ENCODE measurements at regions not wholly inside any gene's neighbourhood (a gene's known extent, or its start where the extent isn't known, plus 50 kb on each side); places are given as distances from the start of the nearest gene placed in this dataset.
"Not testable (repeated sequence)": the region's sequence is repeated elsewhere in the genome, so short reads cannot be mapped to it uniquely, and the experiment has no call there.

DNA sequence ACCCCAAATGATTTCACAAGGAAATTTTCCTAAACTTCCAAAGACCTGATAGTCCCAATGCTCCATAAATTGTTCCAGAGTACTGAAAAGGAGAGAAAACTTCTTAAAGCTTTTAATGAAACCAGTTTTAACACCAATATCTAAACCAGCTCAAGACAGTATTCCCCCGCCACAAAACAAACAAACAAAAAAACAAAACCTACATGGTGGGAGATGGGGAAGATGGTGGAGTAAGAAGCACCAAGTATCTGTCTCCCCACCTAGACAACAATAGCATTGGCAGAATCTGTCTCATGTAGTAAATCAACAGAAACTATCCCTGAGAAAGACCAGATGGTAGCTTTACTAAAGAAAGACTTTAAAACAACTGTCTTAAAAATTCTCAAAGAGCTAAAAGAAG lies 88.7 kb upstream of the CCT8L2 start:
- not testable (repeated sequence) for H3K79me2 ChIP-seq (ENCODE audit: insufficient read depth, low read length)

DNA sequence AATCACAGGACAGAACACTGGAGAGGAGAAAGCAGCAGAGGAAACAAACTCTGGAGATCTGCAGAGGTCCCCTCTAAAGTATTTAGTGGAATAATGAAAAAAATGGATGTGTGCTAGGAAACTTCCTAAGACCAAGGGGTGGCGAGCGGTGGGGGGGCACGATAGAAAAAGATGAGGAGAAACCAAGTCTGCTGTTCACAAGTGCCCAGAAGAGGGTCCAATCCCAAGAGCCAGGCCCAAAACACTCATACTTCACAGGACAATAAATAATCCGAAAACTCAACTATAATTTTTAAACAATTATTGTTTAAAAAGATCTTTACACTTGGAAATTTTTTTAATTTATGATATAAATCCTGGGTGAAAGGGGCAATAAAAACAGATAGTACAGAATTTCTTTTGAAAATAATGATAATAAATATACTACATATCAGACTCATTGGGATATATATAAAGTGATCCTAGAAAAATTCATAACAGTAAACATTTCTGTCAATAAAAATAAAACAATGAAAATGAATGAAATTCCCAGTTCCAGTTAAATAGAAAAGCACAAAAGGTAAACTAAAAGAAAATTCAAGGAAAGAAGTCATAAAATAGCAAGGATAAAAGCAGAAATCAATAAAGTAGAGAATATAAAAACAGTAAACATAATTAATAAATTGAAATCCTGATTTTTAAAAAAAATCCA lies 87.7 kb upstream of the CCT8L2 start:
- not testable (repeated sequence) for H3K4me2 ChIP-seq (ENCODE audit: low read length)

More for the DNA sequence above, 88.7 kb upstream of the CCT8L2 start:
- not testable (repeated sequence) for H4K20me1 ChIP-seq (ENCODE audit: insufficient read depth, low read length); H3K4me3 ChIP-seq (ENCODE audit: low read depth, low read length, poor library complexity, severe bottlenecking); H3K9me2 ChIP-seq (ENCODE audit: low read depth, low read length); H3K27ac ChIP-seq (ENCODE audit: low read depth, low read length, poor library complexity, severe bottlenecking); H3K36me3 ChIP-seq (ENCODE audit: insufficient read depth, low read length); H3K4me1 ChIP-seq (ENCODE audit: insufficient read depth, low read length, severe bottlenecking); H3K9me3 ChIP-seq (ENCODE audit: low read length); H2AFZ ChIP-seq (ENCODE audit: low read length); H3K9ac ChIP-seq (ENCODE audit: low read length); H3F3A ChIP-seq (ENCODE audit: insufficient read depth, low read length); H3K27me3 ChIP-seq (ENCODE audit: insufficient read depth, low read length); H3K4me2 ChIP-seq (ENCODE audit: low read length)

DNA sequence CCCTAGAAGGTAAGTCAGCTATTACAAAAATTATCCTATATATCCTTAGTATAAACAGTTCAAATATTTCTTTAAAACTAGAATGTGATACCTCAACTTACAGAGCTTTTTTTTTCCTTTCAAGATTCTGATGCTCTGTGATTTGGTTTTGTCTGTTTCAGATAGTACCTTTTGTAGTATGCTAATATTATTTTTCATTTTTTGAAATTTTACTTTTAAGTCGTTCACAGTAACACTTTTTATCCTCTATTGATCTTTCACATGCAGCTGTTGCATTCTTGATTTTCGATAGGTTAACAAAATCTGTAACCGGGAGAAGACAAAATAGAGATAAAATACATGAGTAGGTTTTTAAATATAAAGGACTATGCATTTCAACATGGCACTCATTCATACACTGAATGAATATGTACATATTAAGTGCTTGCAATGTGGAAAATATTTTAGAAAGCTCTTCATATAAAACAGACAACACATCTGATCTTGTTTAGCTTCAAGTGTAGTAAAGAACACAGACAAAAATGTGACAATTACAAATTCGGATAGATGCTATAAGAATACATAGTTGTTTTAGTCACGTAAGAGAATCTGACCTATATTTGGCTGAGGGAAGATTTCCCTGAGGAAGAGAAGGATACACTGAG lies 86.7 kb upstream of the CCT8L2 start:
- not testable (repeated sequence) for H3K4me3 ChIP-seq (ENCODE audit: low read depth, low read length, poor library complexity, severe bottlenecking); H3K9ac ChIP-seq (ENCODE audit: low read length); H3K27ac ChIP-seq (ENCODE audit: low read depth, low read length, poor library complexity, severe bottlenecking); H3K9me3 ChIP-seq (ENCODE audit: low read length); H3K9me2 ChIP-seq (ENCODE audit: low read depth, low read length); H4K20me1 ChIP-seq (ENCODE audit: insufficient read depth, low read length); H2AFZ ChIP-seq (ENCODE audit: low read length); H3K4me1 ChIP-seq (ENCODE audit: insufficient read depth, low read length, severe bottlenecking); H3K36me3 ChIP-seq (ENCODE audit: insufficient read depth, low read length); H3K4me2 ChIP-seq (ENCODE audit: low read length); H3F3A ChIP-seq (ENCODE audit: insufficient read depth, low read length); H3K27me3 ChIP-seq (ENCODE audit: insufficient read depth, low read length); H3K79me2 ChIP-seq (ENCODE audit: insufficient read depth, low read length)

More for the DNA sequence above, 87.7 kb upstream of the CCT8L2 start:
- not testable (repeated sequence) for H3K9me2 ChIP-seq (ENCODE audit: low read depth, low read length); H2AFZ ChIP-seq (ENCODE audit: low read length); H3K9ac ChIP-seq (ENCODE audit: low read length); H3K36me3 ChIP-seq (ENCODE audit: insufficient read depth, low read length); H3K79me2 ChIP-seq (ENCODE audit: insufficient read depth, low read length); H3K4me3 ChIP-seq (ENCODE audit: low read depth, low read length, poor library complexity, severe bottlenecking); H3K27me3 ChIP-seq (ENCODE audit: insufficient read depth, low read length); H3K9me3 ChIP-seq (ENCODE audit: low read length); H4K20me1 ChIP-seq (ENCODE audit: insufficient read depth, low read length); H3K4me1 ChIP-seq (ENCODE audit: insufficient read depth, low read length, severe bottlenecking); H3K27ac ChIP-seq (ENCODE audit: low read depth, low read length, poor library complexity, severe bottlenecking); H3F3A ChIP-seq (ENCODE audit: insufficient read depth, low read length)
- TF ChIP-seq, protein P1, sequence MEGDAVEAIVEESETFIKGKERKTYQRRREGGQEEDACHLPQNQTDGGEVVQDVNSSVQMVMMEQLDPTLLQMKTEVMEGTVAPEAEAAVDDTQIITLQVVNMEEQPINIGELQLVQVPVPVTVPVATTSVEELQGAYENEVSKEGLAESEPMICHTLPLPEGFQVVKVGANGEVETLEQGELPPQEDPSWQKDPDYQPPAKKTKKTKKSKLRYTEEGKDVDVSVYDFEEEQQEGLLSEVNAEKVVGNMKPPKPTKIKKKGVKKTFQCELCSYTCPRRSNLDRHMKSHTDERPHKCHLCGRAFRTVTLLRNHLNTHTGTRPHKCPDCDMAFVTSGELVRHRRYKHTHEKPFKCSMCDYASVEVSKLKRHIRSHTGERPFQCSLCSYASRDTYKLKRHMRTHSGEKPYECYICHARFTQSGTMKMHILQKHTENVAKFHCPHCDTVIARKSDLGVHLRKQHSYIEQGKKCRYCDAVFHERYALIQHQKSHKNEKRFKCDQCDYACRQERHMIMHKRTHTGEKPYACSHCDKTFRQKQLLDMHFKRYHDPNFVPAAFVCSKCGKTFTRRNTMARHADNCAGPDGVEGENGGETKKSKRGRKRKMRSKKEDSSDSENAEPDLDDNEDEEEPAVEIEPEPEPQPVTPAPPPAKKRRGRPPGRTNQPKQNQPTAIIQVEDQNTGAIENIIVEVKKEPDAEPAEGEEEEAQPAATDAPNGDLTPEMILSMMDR (IDR thresholded peaks at IDR 0.05; ENCODE audit: low read length) = peak; percentile 5; the same call in 1 of the 2 replicates

DNA sequence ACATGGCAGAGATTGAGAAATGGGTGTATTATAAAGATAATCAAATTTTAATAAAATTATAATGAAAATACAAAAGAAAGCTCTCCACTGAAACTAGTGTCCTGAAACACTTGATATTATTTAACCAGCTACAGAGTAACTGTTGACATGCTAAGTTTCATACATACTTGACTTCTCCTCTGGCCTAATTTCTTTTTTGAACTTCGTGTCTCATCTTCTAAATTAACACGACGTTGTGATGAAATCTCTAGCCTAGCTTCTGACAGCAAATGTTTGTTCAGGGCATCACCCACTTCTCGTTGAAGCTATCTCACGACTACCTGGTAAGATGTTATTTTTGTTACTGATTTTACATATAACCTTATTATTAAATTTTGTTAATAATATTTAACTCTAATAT lies 80.8 kb upstream of the CCT8L2 start:
- not testable (repeated sequence) for H3K4me2 ChIP-seq (ENCODE audit: low read length); H3K9me2 ChIP-seq (ENCODE audit: low read depth, low read length); H3K4me1 ChIP-seq (ENCODE audit: insufficient read depth, low read length, severe bottlenecking); H3K79me2 ChIP-seq (ENCODE audit: insufficient read depth, low read length); H3K9ac ChIP-seq (ENCODE audit: low read length); H3F3A ChIP-seq (ENCODE audit: insufficient read depth, low read length); H3K27ac ChIP-seq (ENCODE audit: low read depth, low read length, poor library complexity, severe bottlenecking); H3K36me3 ChIP-seq (ENCODE audit: insufficient read depth, low read length); H4K20me1 ChIP-seq (ENCODE audit: insufficient read depth, low read length); H3K9me3 ChIP-seq (ENCODE audit: low read length); H3K27me3 ChIP-seq (ENCODE audit: insufficient read depth, low read length); H2AFZ ChIP-seq (ENCODE audit: low read length); H3K4me3 ChIP-seq (ENCODE audit: low read depth, low read length, poor library complexity, severe bottlenecking)

- not testable (repeated sequence) for H3K36me3 ChIP-seq (ENCODE audit: insufficient read depth, low read length); H3F3A ChIP-seq (ENCODE audit: insufficient read depth, low read length); H3K9me3 ChIP-seq (ENCODE audit: low read length); H3K4me2 ChIP-seq (ENCODE audit: low read length); H2AFZ ChIP-seq (ENCODE audit: low read length); H3K9ac ChIP-seq (ENCODE audit: low read length); H4K20me1 ChIP-seq (ENCODE audit: insufficient read depth, low read length); H3K9me2 ChIP-seq (ENCODE audit: low read depth, low read length); H3K27ac ChIP-seq (ENCODE audit: low read depth, low read length, poor library complexity, severe bottlenecking); H3K4me3 ChIP-seq (ENCODE audit: low read depth, low read length, poor library complexity, severe bottlenecking); H3K79me2 ChIP-seq (ENCODE audit: insufficient read depth, low read length); H3K27me3 ChIP-seq (ENCODE audit: insufficient read depth, low read length); H3K4me1 ChIP-seq (ENCODE audit: insufficient read depth, low read length, severe bottlenecking)
These were observed 73.0 kb upstream of the CCT8L2 start for GRCh38 chr22:16665610-16666009.

DNA sequence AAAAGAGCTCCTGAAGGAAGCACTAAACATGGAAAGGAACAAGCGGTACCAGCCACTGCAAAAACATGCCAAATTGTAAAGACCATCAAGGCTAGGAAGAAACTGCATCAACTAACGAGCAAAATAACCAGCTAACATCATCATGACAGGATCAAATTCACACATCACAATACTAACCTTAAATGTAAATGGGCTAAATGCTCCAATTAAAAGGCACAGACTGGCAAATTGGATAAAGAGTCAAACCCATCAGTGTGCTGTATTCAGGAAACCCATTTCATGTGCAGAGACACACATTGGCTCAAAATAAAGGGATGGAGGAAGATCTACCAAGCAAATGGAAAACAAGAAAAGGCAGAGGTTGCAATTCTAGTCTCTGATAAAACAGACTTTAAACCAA lies 69.7 kb upstream of the CCT8L2 start:
- not testable (repeated sequence) for H3K79me2 ChIP-seq (ENCODE audit: insufficient read depth, low read length); H3K4me1 ChIP-seq (ENCODE audit: insufficient read depth, low read length, severe bottlenecking); H3K4me3 ChIP-seq (ENCODE audit: low read depth, low read length, poor library complexity, severe bottlenecking); H3K9me3 ChIP-seq (ENCODE audit: low read length); H3F3A ChIP-seq (ENCODE audit: insufficient read depth, low read length); H3K27ac ChIP-seq (ENCODE audit: low read depth, low read length, poor library complexity, severe bottlenecking); H3K4me2 ChIP-seq (ENCODE audit: low read length); H4K20me1 ChIP-seq (ENCODE audit: insufficient read depth, low read length); H2AFZ ChIP-seq (ENCODE audit: low read length); H3K27me3 ChIP-seq (ENCODE audit: insufficient read depth, low read length); H3K36me3 ChIP-seq (ENCODE audit: insufficient read depth, low read length); H3K9me2 ChIP-seq (ENCODE audit: low read depth, low read length); H3K9ac ChIP-seq (ENCODE audit: low read length)

GRCh38 chr22:16660989-16661388 lies 68.4 kb upstream of the CCT8L2 start:
- not testable (repeated sequence) for H3K79me2 ChIP-seq (ENCODE audit: insufficient read depth, low read length); H3K4me1 ChIP-seq (ENCODE audit: insufficient read depth, low read length, severe bottlenecking); H3K9ac ChIP-seq (ENCODE audit: low read length); H3K36me3 ChIP-seq (ENCODE audit: insufficient read depth, low read length); H3K27ac ChIP-seq (ENCODE audit: low read depth, low read length, poor library complexity, severe bottlenecking); H3K9me3 ChIP-seq (ENCODE audit: low read length); H3K9me2 ChIP-seq (ENCODE audit: low read depth, low read length); H3K27me3 ChIP-seq (ENCODE audit: insufficient read depth, low read length); H4K20me1 ChIP-seq (ENCODE audit: insufficient read depth, low read length); H3K4me3 ChIP-seq (ENCODE audit: low read depth, low read length, poor library complexity, severe bottlenecking); H3K4me2 ChIP-seq (ENCODE audit: low read length); H3F3A ChIP-seq (ENCODE audit: insufficient read depth, low read length); H2AFZ ChIP-seq (ENCODE audit: low read length)
